IPS-20b (cell line): ENCODE measurements at regions not wholly inside any gene's neighbourhood (a gene's known extent, or its start where the extent isn't known, plus 50 kb on each side); places are given as distances from the start of the nearest gene placed in this dataset.

Experiments used
- H3K27ac ChIP-seq: one replicate; pipeline ENCODE4 v1.5.1; 2013; ENCODE audit warnings: low read length
- H3K27me3 ChIP-seq: 2 replicates; pipeline ENCODE4 v1.6.1; 2013; ENCODE audit warnings: mild to moderate bottlenecking, low read length, inconsistent platforms; ENCODE audit not compliant: insufficient read depth
- H3K36me3 ChIP-seq: 2 replicates; pipeline ENCODE4 v1.6.1; 2013; ENCODE audit warnings: low read depth, mild to moderate bottlenecking, inconsistent platforms, low read length, moderate library complexity; ENCODE audit not compliant: insufficient read depth
- H3K4me1 ChIP-seq: 2 replicates; pipeline ENCODE4 v1.6.1; 2013; ENCODE audit warnings: mild to moderate bottlenecking, control low read depth, inconsistent platforms, low read length, moderate library complexity; ENCODE audit not compliant: insufficient read depth
- H3K4me3 ChIP-seq: 2 replicates; pipeline ENCODE4 v1.5.1; 2013; ENCODE audit warnings: mild to moderate bottlenecking, low read length, inconsistent platforms
- H3K9ac ChIP-seq: 2 replicates; pipeline ENCODE4 v1.6.1; 2013; ENCODE audit warnings: low read depth, mild to moderate bottlenecking, inconsistent platforms, low read length, moderate library complexity
- H3K9me3 ChIP-seq: 2 replicates; pipeline ENCODE4 v1.6.1; 2013; ENCODE audit warnings: mild to moderate bottlenecking, low read depth, low read length, inconsistent platforms; ENCODE audit not compliant: insufficient read depth

GRCh38 chr12:111202237-111202915 lies 166.5 kb downstream of the PHETA1 start:
- Histone ChIP-seq H3K27ac (no peak overlapping the region), H3K4me3 (no peak overlapping the region), H3K9ac (no peak overlapping the region), H3K4me1 (peaks cover 6% of the 10 kb centered on the region; the same call in 1 of the 2 replicates), H3K36me3 (no peaks in the 10 kb centered on the region), H3K27me3 (no peaks in the 10 kb centered on the region), H3K9me3 (no peaks in the 10 kb centered on the region)

DNA sequence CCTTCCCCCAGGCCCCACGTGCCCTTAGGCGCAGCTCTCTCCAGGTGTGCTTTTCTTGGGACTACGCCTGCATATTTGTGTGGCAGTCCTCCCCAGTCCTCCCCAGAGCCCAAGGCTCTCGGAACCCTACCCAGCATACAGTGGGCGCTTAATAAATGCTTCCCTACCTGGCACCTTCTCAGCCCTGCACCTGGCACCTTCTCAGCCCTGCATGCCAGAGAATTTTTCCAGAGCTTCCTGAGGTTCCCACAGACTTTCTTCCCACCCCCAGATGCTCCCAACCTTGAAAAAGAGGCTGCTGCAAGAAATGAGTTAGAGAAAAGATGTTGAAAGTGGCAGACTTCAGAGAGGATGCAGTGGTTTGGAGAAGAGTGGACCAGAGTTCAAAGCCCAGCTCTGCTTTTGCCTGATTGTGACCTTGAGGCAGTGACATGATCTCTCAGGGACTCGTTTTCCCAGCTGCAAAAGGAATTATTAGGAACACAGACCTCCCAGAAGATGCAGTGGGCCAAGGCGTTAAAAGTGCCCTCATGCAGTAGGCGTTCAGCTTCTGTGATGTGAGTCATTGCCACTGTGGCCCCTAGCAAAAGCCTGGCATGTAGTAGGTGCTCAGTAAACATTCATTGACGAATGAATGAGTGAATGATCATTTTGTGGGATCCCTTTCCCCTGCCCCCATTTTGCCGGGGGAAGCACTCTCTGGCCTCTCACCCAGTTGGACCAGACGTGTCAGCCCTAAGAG lies 167.2 kb downstream of the PHETA1 start:
- Histone ChIP-seq H3K4me1 (peaks cover 6% of the 10 kb centered on the region; the same call in 1 of the 2 replicates), H3K4me3 (no peak overlapping the region), H3K9ac (no peak overlapping the region), H3K36me3 (no peaks in the 10 kb centered on the region), H3K27me3 (no peaks in the 10 kb centered on the region), H3K27ac (no peak overlapping the region), H3K9me3 (no peaks in the 10 kb centered on the region)

DNA sequence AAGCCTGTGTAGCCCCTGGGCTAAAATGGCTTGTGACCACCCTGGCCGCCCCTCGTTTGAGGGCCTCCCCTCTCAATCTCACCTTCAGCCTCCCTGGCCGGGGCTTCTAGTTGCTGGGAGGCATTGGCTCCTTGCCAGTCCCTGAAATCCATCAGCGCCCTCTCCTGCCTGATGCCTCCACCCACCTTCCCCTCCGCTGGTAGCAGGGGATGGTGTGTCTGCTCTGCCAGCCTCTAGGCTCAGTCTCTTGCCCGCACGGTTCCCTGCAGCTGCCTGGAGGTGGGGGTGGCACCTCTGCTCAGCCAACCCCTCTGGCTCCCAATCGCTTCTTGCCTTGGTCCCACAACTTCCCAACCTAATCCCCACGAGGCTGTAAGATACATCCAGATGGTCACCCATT lies 167.9 kb downstream of the PHETA1 start:
- Histone ChIP-seq H3K4me1 (peaks cover 6% of the 10 kb centered on the region; the same call in 1 of the 2 replicates), H3K4me3 (no peak overlapping the region), H3K36me3 (no peaks in the 10 kb centered on the region), H3K27me3 (no peaks in the 10 kb centered on the region), H3K9ac (no peak overlapping the region), H3K27ac (no peak overlapping the region), H3K9me3 (no peaks in the 10 kb centered on the region)

GRCh38 chr12:111197376-111197944 lies 171.4 kb downstream of the PHETA1 start:
- H3K9ac ChIP-seq = no peak overlapping the region
- H3K27me3 ChIP-seq = no peaks in the 10 kb centered on the region
- no peak overlapping the region for H3K4me3 ChIP-seq
- H3K36me3 ChIP-seq = no peaks in the 10 kb centered on the region
- H3K9me3 ChIP-seq = no peaks in the 10 kb centered on the region
- peaks cover 19% of the 10 kb centered on the region; the same call in 1 of the 2 replicates for H3K4me1 ChIP-seq
- no peak overlapping the region for H3K27ac ChIP-seq

DNA sequence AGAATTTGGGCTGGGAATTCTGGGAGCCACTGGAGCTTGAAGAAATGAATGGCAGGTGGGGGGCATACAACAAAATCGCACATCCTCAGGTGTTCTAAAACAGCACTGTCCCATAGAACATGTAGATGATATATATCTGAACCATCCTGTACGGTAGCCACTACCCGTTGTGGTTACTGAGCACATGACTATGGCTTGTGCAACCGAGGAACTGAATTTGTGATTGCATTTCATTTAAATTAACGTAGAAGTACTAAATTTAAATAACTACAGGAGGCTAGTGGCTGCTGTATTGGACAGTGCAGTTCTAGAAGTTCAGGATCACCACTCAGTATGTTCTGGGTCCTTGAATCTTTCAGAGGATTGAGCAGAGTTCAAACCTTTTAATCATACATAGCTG lies 172.4 kb downstream of the PHETA1 start:
- H3K27ac ChIP-seq = no peak overlapping the region
- H3K4me1 ChIP-seq = peaks cover 22% of the 10 kb centered on the region; the same call in 1 of the 2 replicates
- H3K36me3 ChIP-seq = no peaks in the 10 kb centered on the region
- no peaks in the 10 kb centered on the region for H3K27me3 ChIP-seq
- H3K9ac ChIP-seq = no peak overlapping the region
- no peak overlapping the region for H3K4me3 ChIP-seq
- H3K9me3 ChIP-seq = no peaks in the 10 kb centered on the region

DNA sequence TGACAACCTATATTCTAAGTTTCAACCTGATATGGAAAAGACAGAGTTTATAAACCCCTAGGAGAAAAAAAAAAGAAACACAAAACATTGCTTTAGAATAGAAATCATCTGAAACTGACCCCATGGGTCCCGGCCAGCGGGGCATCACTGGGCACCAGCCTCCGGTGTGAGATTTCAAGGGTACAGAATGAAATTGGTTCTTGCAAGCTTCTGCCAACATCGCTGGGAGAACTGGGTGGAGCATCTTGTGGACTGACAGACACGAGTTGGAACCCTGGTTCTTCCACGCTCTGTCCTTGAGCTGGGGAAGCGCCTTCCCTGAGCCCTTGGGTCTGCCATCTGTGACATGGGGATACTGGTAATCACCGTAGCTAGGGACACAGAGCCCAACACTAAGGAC lies 173.6 kb downstream of the PHETA1 start:
- Histone ChIP-seq H3K4me3 (no peak overlapping the region), H3K4me1 (peaks cover 16% of the 10 kb centered on the region; the same call in 1 of the 2 replicates), H3K27ac (no peak overlapping the region), H3K36me3 (no peaks in the 10 kb centered on the region), H3K9ac (no peak overlapping the region), H3K27me3 (no peaks in the 10 kb centered on the region), H3K9me3 (no peaks in the 10 kb centered on the region)

GRCh38 chr12:111194703-111195051 lies 174.2 kb downstream of the PHETA1 start:
- Histone ChIP-seq H3K4me3 (no peak overlapping the region), H3K36me3 (no peaks in the 10 kb centered on the region), H3K9me3 (no peaks in the 10 kb centered on the region), H3K27ac (no peak overlapping the region), H3K9ac (no peak overlapping the region), H3K27me3 (no peaks in the 10 kb centered on the region), H3K4me1 (peaks cover 15% of the 10 kb centered on the region; the same call in 1 of the 2 replicates)

DNA sequence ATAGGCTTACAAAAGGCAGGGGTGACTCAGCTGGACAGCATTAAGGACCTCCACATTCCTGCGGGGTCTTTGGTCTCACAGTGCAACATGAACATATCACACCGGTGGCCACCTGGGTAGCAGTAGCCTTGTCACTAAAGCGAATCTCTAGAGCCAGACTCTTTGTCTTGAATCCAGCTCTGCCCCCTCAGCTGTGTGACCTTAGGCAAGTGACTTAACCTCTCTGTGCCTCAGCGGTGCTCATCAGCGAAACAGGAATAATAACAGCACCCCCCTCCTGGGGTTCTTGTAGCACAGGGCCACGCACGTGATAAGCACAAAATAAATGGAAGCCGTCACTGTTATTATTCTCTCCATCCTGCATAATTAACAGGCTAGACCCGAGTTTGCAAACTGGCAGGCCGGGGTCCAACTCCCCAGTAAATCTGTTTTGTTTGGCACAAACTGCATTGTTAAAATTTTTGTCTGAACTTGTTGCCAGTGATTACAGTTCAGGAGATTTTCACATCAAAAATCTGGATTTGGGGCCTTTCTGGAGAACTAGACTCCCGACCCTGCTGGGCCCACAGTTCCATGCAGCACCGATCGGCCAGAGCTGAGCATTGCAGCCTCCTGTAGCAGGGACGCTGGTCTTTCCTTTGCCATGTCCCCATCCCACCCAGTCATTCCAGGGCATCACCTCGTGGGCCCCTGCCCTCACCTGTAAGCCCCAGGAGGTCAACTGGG lies 174.8 kb downstream of the PHETA1 start:
- H3K36me3 ChIP-seq = no peaks in the 10 kb centered on the region
- no peaks in the 10 kb centered on the region for H3K27me3 ChIP-seq
- no peak overlapping the region for H3K4me3 ChIP-seq
- no peak overlapping the region for H3K27ac ChIP-seq
- no peak overlapping the region for H3K9ac ChIP-seq
- H3K4me1 ChIP-seq = peaks cover 15% of the 10 kb centered on the region; the same call in 1 of the 2 replicates
- no peaks in the 10 kb centered on the region for H3K9me3 ChIP-seq

DNA sequence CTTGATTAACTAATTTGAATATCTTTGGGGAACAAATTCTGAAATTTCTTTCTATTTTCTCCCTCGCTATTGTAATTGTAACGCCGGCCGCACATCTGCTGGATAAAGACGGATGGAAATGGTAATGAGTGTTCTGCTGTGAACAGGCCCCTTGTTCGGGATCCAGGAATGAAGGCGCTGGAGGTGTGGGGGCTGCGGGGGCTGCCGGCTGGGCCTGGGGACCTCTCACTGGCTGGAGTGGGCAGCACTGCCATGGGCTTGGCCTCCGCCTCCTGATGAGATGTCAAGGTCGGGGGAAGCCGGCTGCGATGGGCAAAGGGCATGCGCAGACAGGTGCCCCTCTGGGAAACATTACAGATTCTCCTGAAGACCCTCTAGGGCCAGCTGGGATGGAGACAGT lies 175.4 kb downstream of the PHETA1 start:
- Histone ChIP-seq H3K9me3 (no peaks in the 10 kb centered on the region), H3K9ac (no peak overlapping the region), H3K27me3 (no peaks in the 10 kb centered on the region), H3K36me3 (no peaks in the 10 kb centered on the region), H3K4me3 (no peak overlapping the region), H3K27ac (no peak overlapping the region), H3K4me1 (peaks cover 15% of the 10 kb centered on the region; the same call in 1 of the 2 replicates)

DNA sequence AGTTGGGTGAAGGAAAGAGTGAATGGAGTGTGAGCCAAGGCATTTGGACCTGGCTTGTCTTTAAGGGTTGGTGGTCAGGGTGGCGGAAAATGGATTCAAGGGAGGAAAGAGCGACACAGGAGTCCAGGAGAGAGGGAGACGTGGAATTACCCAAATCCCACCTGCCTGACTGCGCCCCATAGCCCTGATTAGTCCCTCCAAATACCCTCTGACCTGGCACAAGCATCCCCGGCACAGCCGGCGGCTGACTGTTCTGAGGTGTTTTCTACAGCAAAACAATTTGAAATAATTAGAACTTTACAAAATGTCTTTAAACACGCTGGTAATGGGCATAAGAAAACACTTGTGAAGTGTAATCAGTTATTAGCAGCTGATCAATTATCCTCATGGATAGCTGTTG lies 175.8 kb downstream of the PHETA1 start:
- H3K27ac ChIP-seq = no peak overlapping the region
- H3K9ac ChIP-seq = no peak overlapping the region
- no peaks in the 10 kb centered on the region for H3K9me3 ChIP-seq
- H3K4me1 ChIP-seq = peaks cover 15% of the 10 kb centered on the region; the same call in 1 of the 2 replicates
- H3K27me3 ChIP-seq = no peaks in the 10 kb centered on the region
- no peak overlapping the region for H3K4me3 ChIP-seq
- no peaks in the 10 kb centered on the region for H3K36me3 ChIP-seq

DNA sequence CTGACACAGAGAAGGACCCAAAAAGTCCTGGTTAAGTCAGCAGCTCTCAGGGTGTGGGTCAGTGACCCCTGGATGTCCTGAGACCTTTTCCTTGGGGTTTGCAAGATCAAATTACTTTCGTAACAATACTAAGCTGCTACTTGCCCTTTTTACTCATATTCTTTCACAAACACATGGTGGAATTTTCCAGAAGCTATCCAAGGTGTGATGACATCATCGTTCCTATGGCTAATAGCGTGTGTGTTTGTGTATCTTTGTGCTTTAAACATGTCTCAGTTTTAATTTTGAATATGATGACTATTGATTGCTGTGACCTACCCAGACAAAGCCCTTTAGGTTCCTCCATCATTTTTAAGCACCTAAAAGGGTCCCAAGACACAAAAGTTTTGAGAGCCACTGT lies 176.2 kb downstream of the PHETA1 start:
- H3K9ac ChIP-seq = no peak overlapping the region
- no peaks in the 10 kb centered on the region for H3K36me3 ChIP-seq
- peaks cover 15% of the 10 kb centered on the region; the same call in 1 of the 2 replicates for H3K4me1 ChIP-seq
- H3K4me3 ChIP-seq = no peak overlapping the region
- H3K27ac ChIP-seq = no peak overlapping the region
- H3K27me3 ChIP-seq = no peaks in the 10 kb centered on the region
- H3K9me3 ChIP-seq = no peaks in the 10 kb centered on the region
